Neural cell (in vitro differentiated cells): ENCODE measurements at regions not wholly inside any gene's neighbourhood (a gene's known extent, or its start where the extent isn't known, plus 50 kb on each side); places are given as distances from the start of the nearest gene placed in this dataset.

Experiments
- H2AFZ ChIP-seq: fragments of 200-600, 300-800 bp; sonication (generic), shearing (Covaris generic); 2 replicates; pipeline ENCODE4 v1.6.0; 2014; ENCODE audit warnings: low read depth, mild to moderate bottlenecking, antibody characterized with exemption, low read length, moderate library complexity
- H3F3A ChIP-seq: fragments of 200-600 bp; shearing (Covaris generic); 2 replicates; pipeline ENCODE4 v1.6.1; 2016; ENCODE audit warnings: mild to moderate bottlenecking, moderate library complexity, mixed read lengths, antibody characterized with exemption, low read length; ENCODE audit not compliant: insufficient read depth, poor library complexity, severe bottlenecking
- H3K27ac ChIP-seq: fragments of 200-600, 300-800 bp; sonication (generic), shearing (Covaris generic); 2 replicates; pipeline ENCODE4 v1.5.1; 2014; ENCODE audit warnings: mild to moderate bottlenecking, low read length, moderate library complexity
- H3K27me3 ChIP-seq: fragments of 300-800, 200-600 bp; sonication (generic), shearing (Covaris generic); 2 replicates; pipeline ENCODE4 v1.6.0; 2014; ENCODE audit warnings: mild to moderate bottlenecking, low read depth, low read length, moderate library complexity; ENCODE audit not compliant: insufficient read depth
- H3K36me3 ChIP-seq: fragments of 300-800, 200-600 bp; sonication (generic), shearing (Covaris generic); 2 replicates; pipeline ENCODE4 v1.5.1; 2014; ENCODE audit warnings: mild to moderate bottlenecking, antibody characterized with exemption, low read length, moderate library complexity; ENCODE audit not compliant: insufficient read depth
- H3K4me2 ChIP-seq: fragments of 300-800, 200-600 bp; sonication (generic), shearing (Covaris generic); 2 replicates; pipeline ENCODE4 v1.6.0; 2014; ENCODE audit warnings: mild to moderate bottlenecking, low read length
- H3K4me3 ChIP-seq: fragments of 300-800, 200-600 bp; sonication (generic), shearing (Covaris generic); 2 replicates; pipeline ENCODE4 v1.5.1; 2014; ENCODE audit warnings: mild to moderate bottlenecking, low read length, moderate library complexity
- H3K79me2 ChIP-seq: fragments of 200-600 bp; shearing (Covaris generic); replicated peaks from 2 replicates; pipeline ENCODE4 v1.6.0; 2014; ENCODE audit warnings: mild to moderate bottlenecking, low read length, moderate library complexity; ENCODE audit not compliant: insufficient read depth
- H3K9ac ChIP-seq: fragments of 300-800, 200-600 bp; sonication (generic), shearing (Covaris generic); 2 replicates; pipeline ENCODE4 v1.6.1; 2016; ENCODE audit warnings: mild to moderate bottlenecking, low read length, mixed read lengths
- H3K9me2 ChIP-seq: fragments of 200-600 bp; shearing (Covaris generic); 2 replicates; pipeline ENCODE4 v1.6.1; 2016; ENCODE audit warnings: mild to moderate bottlenecking, low read length, mixed read lengths; ENCODE audit not compliant: insufficient read depth
- H3K9me3 ChIP-seq: fragments of 200-600, 300-800 bp; sonication (generic), shearing (Covaris generic); 2 replicates; pipeline ENCODE4 v1.6.1; 2016; ENCODE audit warnings: mild to moderate bottlenecking, mixed run types, low read length, moderate library complexity, mixed read lengths
- H4K20me1 ChIP-seq: fragments of 200-600 bp; shearing (Covaris generic); 2 replicates; pipeline ENCODE4 v1.6.1; 2016; ENCODE audit warnings: mild to moderate bottlenecking, mixed run types; ENCODE audit not compliant: insufficient read depth
- CTCF ChIP-seq: fragments of 450-650 bp; IDR thresholded peaks from 2 replicates; pipeline ENCODE4 v1.5.1; 2014; ENCODE audit warnings: antibody characterized with exemption, mild to moderate bottlenecking, moderate library complexity; ENCODE audit not compliant: poor library complexity, severe bottlenecking
- EP300 ChIP-seq: fragments of 450-650 bp; conservative IDR thresholded peaks from 2 replicates; pipeline ENCODE4 v1.6.1; 2014; ENCODE audit warnings: antibody characterized with exemption, mild to moderate bottlenecking, moderate library complexity; ENCODE audit not compliant: poor library complexity, severe bottlenecking
- MXI1 ChIP-seq: fragments of 450-650 bp; conservative IDR thresholded peaks from 2 replicates; pipeline ENCODE4 v1.6.1; 2014; ENCODE audit warnings: antibody characterized with exemption, mild to moderate bottlenecking; ENCODE audit not compliant: poor library complexity, severe bottlenecking
- POLR2AphosphoS5 ChIP-seq: IDR thresholded peaks from 2 replicates; pipeline ENCODE4 v1.6.1; 2012
- REST ChIP-seq: IDR thresholded peaks from 2 replicates; pipeline ENCODE4 v1.6.1; 2012; ENCODE audit warnings: borderline replicate concordance
- SMC3 ChIP-seq: fragments of 450-650 bp; conservative IDR thresholded peaks from 2 replicates; pipeline ENCODE4 v1.6.1; 2014; ENCODE audit warnings: antibody characterized with exemption, mild to moderate bottlenecking, moderate library complexity; ENCODE audit not compliant: poor library complexity
- TAF1 ChIP-seq: IDR thresholded peaks from 2 replicates; pipeline ENCODE4 v1.6.1; 2012; ENCODE audit warnings: low read depth

- Histone ChIP-seq H3K27ac (no peak overlapping the region), H3F3A (no peaks in the 10 kb centered on the region), H3K9ac (no peak overlapping the region), H3K4me2 (no peak overlapping the region), H3K9me3 (no peaks in the 10 kb centered on the region), H3K79me2 (no peaks in the 10 kb centered on the region), H3K4me3 (no peak overlapping the region), H3K27me3 (no peaks in the 10 kb centered on the region), H3K36me3 (no peaks in the 10 kb centered on the region), H3K9me2 (no peaks in the 10 kb centered on the region), H2AFZ (no peak overlapping the region), H4K20me1 (no peaks in the 10 kb centered on the region)
- no peak for TF ChIP-seq EP300
- TF ChIP-seq REST, result no peak
- no peak for TF ChIP-seq CTCF
- no peak for TF ChIP-seq SMC3
- no peak for TF ChIP-seq MXI1
- no peak for TF ChIP-seq POLR2AphosphoS5
- TF ChIP-seq TAF1, result no peak
These were observed 208.9 kb downstream of the LPIN1 start for GRCh38 chr2:11955314-11955713.

- H2AFZ ChIP-seq, result no peak overlapping the region
- no peaks in the 10 kb centered on the region for H3K79me2 ChIP-seq
- H3K4me2 ChIP-seq, result no peak overlapping the region
- H3K27me3 ChIP-seq, result no peaks in the 10 kb centered on the region
- H3K27ac ChIP-seq, result no peak overlapping the region
- no peaks in the 10 kb centered on the region for H3K9me2 ChIP-seq
- no peaks in the 10 kb centered on the region for H3K36me3 ChIP-seq
- H3K9me3 ChIP-seq, result no peaks in the 10 kb centered on the region
- TF ChIP-seq MXI1 (no peak), REST (no peak), EP300 (peak; percentile 56), POLR2AphosphoS5 (peak; percentile 86)
- H4K20me1 ChIP-seq, result no peaks in the 10 kb centered on the region
- H3K4me3 ChIP-seq, result peak overlapping the region; percentile 36
- H3K9ac ChIP-seq, result no peak overlapping the region
- no peaks in the 10 kb centered on the region for H3F3A ChIP-seq
These were observed 209.5 kb downstream of the LPIN1 start for GRCh38 chr2:11955884-11956291.
